ENCODE measurements at regions not wholly inside any gene's neighbourhood (a gene's known extent, or its start where the extent isn't known, plus 50 kb on each side); places are given as distances from the start of the nearest gene placed in this dataset.
A peak's percentile ranks its signal among the peaks of the same experiment; 100 is the strongest.

DNA sequence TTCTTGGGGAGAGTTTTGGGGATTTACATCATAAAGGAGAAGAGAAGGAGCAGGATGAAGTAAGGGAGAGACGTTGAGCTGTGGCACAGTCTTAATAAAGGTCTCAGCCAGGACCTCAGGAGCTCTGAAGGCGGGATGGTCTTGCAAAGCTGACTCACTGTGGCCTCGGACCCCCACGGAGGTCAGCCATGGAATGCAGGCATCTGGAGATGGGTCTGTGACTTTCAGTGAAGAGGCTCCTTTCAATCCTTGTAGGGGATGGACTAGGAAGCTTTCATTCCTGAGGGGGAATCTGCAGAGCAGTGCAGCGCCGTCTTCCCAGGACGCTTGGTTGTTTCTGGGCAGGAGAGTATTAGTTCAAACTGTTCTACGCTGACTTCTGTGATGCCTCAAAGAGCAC is 65.7 kb upstream of the BASP1 start:
- Histone ChIP-seq H3K18ac (ENCODE audit: low read length) (no peak overlapping the region), H3K27ac (ENCODE audit: low read depth, low read length) (no peak overlapping the region), H4K91ac (ENCODE audit: low read depth, low read length) (no peak overlapping the region), H3K9me3 (ENCODE audit: insufficient read depth, low read depth, low read length) (no peaks in the 10 kb centered on the region), H3K4me3 (ENCODE audit: low read depth, low read length) (no peak overlapping the region), H2AK5ac (ENCODE audit: low read length) (no peak overlapping the region), H3K14ac (ENCODE audit: low read length) (no peak overlapping the region), H4K12ac (ENCODE audit: low read depth, low read length) (no peak overlapping the region), H4K8ac (ENCODE audit: low read depth, low read length) (no peak overlapping the region), H2BK120ac (ENCODE audit: insufficient read depth, low read length, poor library complexity) (no peak overlapping the region), H3K4me1 (ENCODE audit: control insufficient read depth in 1 of 2, insufficient read depth in 2 of 2, low read length in 2 of 2) (peaks cover 0 to 7% of the 10 kb centered on the region in 2 experiments), H3K79me1 (ENCODE audit: low read length) (no peaks in the 10 kb centered on the region), H2AFZ (ENCODE audit: insufficient read depth, low read length, poor library complexity) (no peak overlapping the region), H3K23ac (ENCODE audit: low read length) (no peak overlapping the region), H3K4me2 (ENCODE audit: low read length) (no peak overlapping the region), H2BK5ac (ENCODE audit: low read depth, low read length, poor library complexity) (no peak overlapping the region), H3K79me2 (ENCODE audit: control insufficient read depth, insufficient read depth, low read length, poor library complexity) (no peaks in the 10 kb centered on the region), H3K27me3 (ENCODE audit: insufficient read depth, low read length) (no peaks in the 10 kb centered on the region), H3K9ac (ENCODE audit: low read length) (no peak overlapping the region), H3K4ac (ENCODE audit: low read depth, low read length) (no peak overlapping the region), H3K36me3 (ENCODE audit: control insufficient read depth in 1 of 2, insufficient read depth in 2 of 2, low read length in 2 of 2) (no peaks in the 10 kb centered on the region), H2BK12ac (ENCODE audit: low read length) (no peak overlapping the region)
- DNase-seq, result no peak
- WGBS (ENCODE audit: extremely low coverage, insufficient coverage, insufficient read length), result no CpG with 5 or more reads among the region's 8 CpGs

DNA sequence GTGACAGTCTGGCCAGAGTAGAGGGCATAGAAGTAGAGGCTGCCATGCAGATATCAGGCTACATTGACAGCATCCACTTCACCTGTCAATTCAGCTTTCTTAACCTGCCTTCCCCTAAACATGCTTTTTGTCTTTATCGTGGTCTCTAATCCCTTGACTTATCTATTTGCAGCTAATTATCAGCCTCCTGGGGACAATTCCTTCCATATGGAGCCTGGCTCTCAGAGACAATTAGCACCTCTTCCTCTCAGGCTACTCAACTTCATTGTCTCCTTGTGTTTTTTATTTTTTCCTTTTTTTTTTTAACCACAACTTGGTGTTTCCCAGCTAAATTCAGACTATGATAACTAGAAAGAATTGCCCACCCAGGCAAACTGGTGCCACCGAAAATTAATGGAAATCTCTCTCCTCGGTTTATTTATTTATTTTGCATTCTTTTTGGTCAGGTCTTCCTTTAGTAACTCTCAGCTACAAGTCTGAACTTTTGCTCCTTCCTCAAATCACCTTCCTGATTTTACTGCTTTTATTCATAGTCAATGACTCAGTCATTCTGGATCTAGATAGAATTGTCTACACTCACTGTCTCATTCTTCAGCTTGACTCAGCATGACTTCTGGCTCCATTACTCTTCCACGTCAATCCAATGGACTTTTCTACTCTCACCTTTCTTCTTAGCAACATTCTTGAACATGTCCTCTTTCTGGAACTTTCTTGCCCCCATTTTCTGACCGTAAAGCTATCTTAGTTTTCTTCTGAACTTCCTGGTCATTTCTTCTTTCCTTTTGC is 63.0 kb upstream of the BASP1 start:
- H3K9me3 ChIP-seq (ENCODE audit: insufficient read depth, low read depth, low read length), result no peaks in the 10 kb centered on the region
- no peaks in the 10 kb centered on the region for H3K27me3 ChIP-seq (ENCODE audit: insufficient read depth, low read length)
- DNase-seq, result no peak
- no peaks in the 10 kb centered on the region for H3K79me2 ChIP-seq (ENCODE audit: control insufficient read depth, insufficient read depth, low read length, poor library complexity)
- peaks cover 0 to 10% of the 10 kb centered on the region in 2 experiments for H3K4me1 ChIP-seq (ENCODE audit: control insufficient read depth in 1 of 2, insufficient read depth in 2 of 2, low read length in 2 of 2)
- H3K14ac ChIP-seq (ENCODE audit: low read length), result no peak overlapping the region
- H3K4me2 ChIP-seq (ENCODE audit: low read length), result no peak overlapping the region
- H2BK12ac ChIP-seq (ENCODE audit: low read length), result no peak overlapping the region
- H3K79me1 ChIP-seq (ENCODE audit: low read length), result peaks cover 3% of the 10 kb centered on the region
- no peak overlapping the region for H3K23ac ChIP-seq (ENCODE audit: low read length)
- H2AK5ac ChIP-seq (ENCODE audit: low read length), result no peak overlapping the region
- no peak overlapping the region for H4K12ac ChIP-seq (ENCODE audit: low read depth, low read length)
- H4K91ac ChIP-seq (ENCODE audit: low read depth, low read length), result no peak overlapping the region
- H4K8ac ChIP-seq (ENCODE audit: low read depth, low read length), result no peak overlapping the region
- H3K9ac ChIP-seq (ENCODE audit: low read length), result no peak overlapping the region
- H2BK5ac ChIP-seq (ENCODE audit: low read depth, low read length, poor library complexity), result no peak overlapping the region
- no peak overlapping the region for H3K4ac ChIP-seq (ENCODE audit: low read depth, low read length)
- no CpG with 5 or more reads among the region's 5 CpGs for WGBS (ENCODE audit: extremely low coverage, insufficient coverage, insufficient read length)
- H3K4me3 ChIP-seq (ENCODE audit: low read depth, low read length), result no peak overlapping the region
- no peak overlapping the region for H2AFZ ChIP-seq (ENCODE audit: insufficient read depth, low read length, poor library complexity)
- no peak overlapping the region for H3K18ac ChIP-seq (ENCODE audit: low read length)
- no peaks in the 10 kb centered on the region for H3K36me3 ChIP-seq (ENCODE audit: control insufficient read depth in 1 of 2, insufficient read depth in 2 of 2, low read length in 2 of 2)
- no peak overlapping the region for H2BK120ac ChIP-seq (ENCODE audit: insufficient read depth, low read length, poor library complexity)
- H3K27ac ChIP-seq (ENCODE audit: low read depth, low read length), result no peak overlapping the region

DNA sequence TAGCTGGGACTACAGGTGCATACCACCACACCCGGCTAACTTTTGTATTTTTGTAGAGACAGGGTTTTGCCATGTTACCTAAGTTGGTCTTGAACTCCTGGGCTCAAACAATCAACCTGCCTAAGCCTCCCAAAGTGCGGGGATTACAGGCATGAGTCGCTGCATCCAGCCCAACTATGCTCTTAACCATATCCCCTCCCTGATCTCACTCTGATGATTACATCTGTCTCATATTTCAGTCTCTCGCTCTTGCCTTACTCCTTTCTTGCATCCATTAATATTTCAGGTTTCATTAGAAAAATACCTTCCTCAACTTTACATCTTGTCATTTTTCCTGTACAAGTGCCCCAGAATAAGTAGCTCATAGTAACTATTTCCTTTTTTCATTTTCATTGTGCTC is 61.0 kb upstream of the BASP1 start:
- Histone ChIP-seq H3K27ac (ENCODE audit: low read depth, low read length) (no peak overlapping the region), H2BK120ac (ENCODE audit: insufficient read depth, low read length, poor library complexity) (no peak overlapping the region), H3K18ac (ENCODE audit: low read length) (no peak overlapping the region), H4K12ac (ENCODE audit: low read depth, low read length) (no peak overlapping the region), H4K8ac (ENCODE audit: low read depth, low read length) (no peak overlapping the region), H3K9ac (ENCODE audit: low read length) (no peak overlapping the region), H2BK12ac (ENCODE audit: low read length) (no peak overlapping the region), H3K36me3 (ENCODE audit: control insufficient read depth in 1 of 2, insufficient read depth in 2 of 2, low read length in 2 of 2) (no peaks in the 10 kb centered on the region), H3K4me1 (ENCODE audit: control insufficient read depth in 1 of 2, insufficient read depth in 2 of 2, low read length in 2 of 2) (peaks cover 0 to 10% of the 10 kb centered on the region in 2 experiments), H3K4me2 (ENCODE audit: low read length) (no peak overlapping the region), H2AFZ (ENCODE audit: insufficient read depth, low read length, poor library complexity) (no peak overlapping the region), H3K79me2 (ENCODE audit: control insufficient read depth, insufficient read depth, low read length, poor library complexity) (no peaks in the 10 kb centered on the region), H3K4me3 (ENCODE audit: low read depth, low read length) (no peak overlapping the region), H3K4ac (ENCODE audit: low read depth, low read length) (no peak overlapping the region), H3K27me3 (ENCODE audit: insufficient read depth, low read length) (no peaks in the 10 kb centered on the region), H3K9me3 (ENCODE audit: insufficient read depth, low read depth, low read length) (no peaks in the 10 kb centered on the region), H3K79me1 (ENCODE audit: low read length) (peaks cover 3% of the 10 kb centered on the region), H3K23ac (ENCODE audit: low read length) (no peak overlapping the region), H2BK5ac (ENCODE audit: low read depth, low read length, poor library complexity) (no peak overlapping the region), H2AK5ac (ENCODE audit: low read length) (no peak overlapping the region), H3K14ac (ENCODE audit: low read length) (no peak overlapping the region), H4K91ac (ENCODE audit: low read depth, low read length) (no peak overlapping the region)
- no peak for DNase-seq
- no CpG with 5 or more reads among the region's 4 CpGs for WGBS (ENCODE audit: extremely low coverage, insufficient coverage, insufficient read length)

DNA sequence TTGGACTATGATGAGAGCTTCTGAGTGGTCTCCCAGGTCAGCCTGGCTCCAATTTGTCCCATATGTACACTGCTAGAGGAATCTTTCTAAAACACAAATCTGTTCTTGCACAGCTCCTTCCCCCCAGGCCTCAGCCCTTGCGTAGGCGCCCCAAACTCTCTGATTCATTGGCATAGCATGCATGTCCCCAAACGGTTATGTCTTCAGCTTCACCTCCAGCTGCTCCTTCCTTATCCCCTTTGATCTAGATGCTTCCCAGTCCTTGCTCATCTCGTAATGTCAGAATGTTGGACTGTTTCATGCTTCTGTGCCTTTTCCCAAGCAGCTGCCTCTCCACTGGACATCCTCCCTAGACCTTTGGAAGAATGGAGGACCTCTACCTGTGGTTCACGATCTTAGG is 60.1 kb upstream of the BASP1 start:
- Histone ChIP-seq H2BK12ac (ENCODE audit: low read length) (no peak overlapping the region), H3K9me3 (ENCODE audit: insufficient read depth, low read depth, low read length) (no peaks in the 10 kb centered on the region), H3K4me1 (ENCODE audit: control insufficient read depth in 1 of 2, insufficient read depth in 2 of 2, low read length in 2 of 2) (peaks cover 0 to 5% of the 10 kb centered on the region in 2 experiments), H3K4me2 (ENCODE audit: low read length) (no peak overlapping the region), H2AFZ (ENCODE audit: insufficient read depth, low read length, poor library complexity) (no peak overlapping the region), H3K14ac (ENCODE audit: low read length) (no peak overlapping the region), H2BK120ac (ENCODE audit: insufficient read depth, low read length, poor library complexity) (no peak overlapping the region), H3K27ac (ENCODE audit: low read depth, low read length) (no peak overlapping the region), H3K79me1 (ENCODE audit: low read length) (peaks cover 3% of the 10 kb centered on the region), H3K27me3 (ENCODE audit: insufficient read depth, low read length) (no peaks in the 10 kb centered on the region), H3K23ac (ENCODE audit: low read length) (no peak overlapping the region), H3K4me3 (ENCODE audit: low read depth, low read length) (no peak overlapping the region), H3K9ac (ENCODE audit: low read length) (no peak overlapping the region), H3K4ac (ENCODE audit: low read depth, low read length) (no peak overlapping the region), H4K91ac (ENCODE audit: low read depth, low read length) (peak overlapping the region; percentile 6), H3K18ac (ENCODE audit: low read length) (no peak overlapping the region), H2BK5ac (ENCODE audit: low read depth, low read length, poor library complexity) (no peak overlapping the region), H4K8ac (ENCODE audit: low read depth, low read length) (no peak overlapping the region), H3K79me2 (ENCODE audit: control insufficient read depth, insufficient read depth, low read length, poor library complexity) (no peaks in the 10 kb centered on the region), H4K12ac (ENCODE audit: low read depth, low read length) (no peak overlapping the region), H3K36me3 (ENCODE audit: control insufficient read depth in 1 of 2, insufficient read depth in 2 of 2, low read length in 2 of 2) (no peaks in the 10 kb centered on the region), H2AK5ac (ENCODE audit: low read length) (no peak overlapping the region)
- no CpG with 5 or more reads among the region's 5 CpGs for WGBS (ENCODE audit: extremely low coverage, insufficient coverage, insufficient read length)
- peak; percentile 84 to 93 for DNase-seq
